ENCODE measurements at regions not wholly inside any gene's neighbourhood (a gene's known extent, or its start where the extent isn't known, plus 50 kb on each side); places are given as distances from the start of the nearest gene placed in this dataset.

- peaks cover 4% of the 10 kb centered on the region for H3K36me3 Mint-ChIP-seq (ENCODE audit: low read depth)
- H3K4me1 Mint-ChIP-seq = peaks cover 4% of the 10 kb centered on the region
- no peak overlapping the region for H3K27ac Mint-ChIP-seq
- DNase-seq = no peak
- H3K4me3 Mint-ChIP-seq = no peak overlapping the region
- peaks cover 16% of the 10 kb centered on the region for H3K9me3 Mint-ChIP-seq
- TF ChIP-seq CTCF (IDR thresholded peaks at IDR 0.05) = no peak
- H3K27me3 Mint-ChIP-seq (ENCODE audit: low read depth, poor library complexity) = peaks cover 8% of the 10 kb centered on the region
Observed at GRCh38 chr7:121515630-121516401, 119.7 kb upstream of the FAM3C start.

DNA sequence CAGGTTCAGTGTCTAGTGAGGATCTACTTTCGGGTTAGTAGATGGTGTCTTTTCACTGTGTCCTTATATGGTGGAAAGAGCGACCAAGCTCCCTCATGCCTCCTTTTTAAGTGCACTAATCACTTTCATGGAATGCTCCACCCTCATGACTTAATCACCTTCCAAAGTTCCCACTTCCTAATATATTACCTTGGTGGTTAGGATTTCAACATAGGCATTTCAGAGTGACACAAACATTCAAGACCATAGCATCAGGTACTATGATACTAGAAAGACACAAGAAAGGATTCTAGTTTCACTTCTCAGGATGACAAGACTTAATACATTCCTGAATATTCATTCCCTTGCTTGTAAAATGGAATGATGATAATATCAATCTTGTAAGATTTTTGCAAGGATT lies 119.1 kb upstream of the FAM3C start:
- H3K4me3 Mint-ChIP-seq = no peak overlapping the region
- H3K36me3 Mint-ChIP-seq (ENCODE audit: low read depth) = peaks cover 9% of the 10 kb centered on the region
- H3K9me3 Mint-ChIP-seq = peaks cover 22% of the 10 kb centered on the region
- H3K27me3 Mint-ChIP-seq (ENCODE audit: low read depth, poor library complexity) = peaks cover 8% of the 10 kb centered on the region
- no peak for TF ChIP-seq CTCF (IDR thresholded peaks at IDR 0.05)
- peak overlapping the region; percentile 44 for H3K27ac Mint-ChIP-seq
- peaks cover 10% of the 10 kb centered on the region for H3K4me1 Mint-ChIP-seq
- DNase-seq = no peak

- H3K27ac Mint-ChIP-seq = no peak overlapping the region
- H3K4me1 Mint-ChIP-seq = peaks cover 11% of the 10 kb centered on the region
- no peak for DNase-seq
- H3K4me3 Mint-ChIP-seq = no peak overlapping the region
- no peak for TF ChIP-seq CTCF (IDR thresholded peaks at IDR 0.05)
- peaks cover 16% of the 10 kb centered on the region for H3K36me3 Mint-ChIP-seq (ENCODE audit: low read depth)
- H3K9me3 Mint-ChIP-seq = peaks cover 38% of the 10 kb centered on the region
- peaks cover 7% of the 10 kb centered on the region for H3K27me3 Mint-ChIP-seq (ENCODE audit: low read depth, poor library complexity)
Observed at GRCh38 chr7:121513105-121513504, 117.0 kb upstream of the FAM3C start.

- Mint-ChIP-seq H3K27me3 (ENCODE audit: low read depth, poor library complexity) (peaks cover 7% of the 10 kb centered on the region), H3K36me3 (ENCODE audit: low read depth) (peaks cover 31% of the 10 kb centered on the region), H3K4me3 (no peak overlapping the region), H3K4me1 (peaks cover 11% of the 10 kb centered on the region), H3K9me3 (peaks cover 47% of the 10 kb centered on the region), H3K27ac (peak overlapping the region; percentile 91)
- no peak for DNase-seq
- TF ChIP-seq CTCF (IDR thresholded peaks at IDR 0.05) = no peak
Observed at GRCh38 chr7:121510858-121511482, 114.9 kb upstream of the FAM3C start.

DNA sequence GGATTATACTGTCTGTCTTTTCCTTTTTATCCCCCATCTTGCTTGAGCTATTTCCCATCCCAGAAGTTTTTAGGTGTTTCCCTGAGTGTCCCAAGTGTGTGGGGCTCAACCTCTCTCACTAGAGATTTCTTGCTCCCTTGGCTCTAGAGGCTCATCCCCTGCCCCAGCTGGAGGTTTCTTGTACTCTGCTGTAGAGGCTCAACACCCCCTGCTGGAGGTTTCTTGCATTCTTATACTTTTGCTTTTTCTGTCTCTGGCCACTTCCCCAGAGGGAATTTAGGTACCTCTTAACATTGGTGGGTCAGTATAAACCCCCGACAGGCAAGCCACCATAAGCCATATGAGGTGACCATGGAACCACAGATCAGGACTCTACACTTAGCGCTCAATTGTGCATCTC lies 114.2 kb upstream of the FAM3C start:
- H3K4me1 Mint-ChIP-seq = peaks cover 15% of the 10 kb centered on the region
- H3K4me3 Mint-ChIP-seq = peak overlapping the region; percentile 28
- peak overlapping the region; percentile 91 for H3K27ac Mint-ChIP-seq
- H3K9me3 Mint-ChIP-seq = peaks cover 54% of the 10 kb centered on the region
- DNase-seq = no peak
- peaks cover 7% of the 10 kb centered on the region for H3K27me3 Mint-ChIP-seq (ENCODE audit: low read depth, poor library complexity)
- peaks cover 38% of the 10 kb centered on the region for H3K36me3 Mint-ChIP-seq (ENCODE audit: low read depth)
- TF ChIP-seq CTCF (IDR thresholded peaks at IDR 0.05) = no peak

Measured in nephron progenitor cell (in vitro differentiated cells).